CD4-positive, alpha-beta memory T cell (primary cell): ENCODE measurements at regions not wholly inside any gene's neighbourhood (a gene's known extent, or its start where the extent isn't known, plus 50 kb on each side); places are given as distances from the start of the nearest gene placed in this dataset.

Experiments used
- CTCF ChIA-PET: fragments of 350-600 bp; sonication (Branson Sonifier 250); formaldehyde crosslinking; loops from one replicate; lab custom pipeline; 2021; ENCODE audit warnings: inconsistent platforms; ENCODE audit not compliant: partially characterized antibody; lab: Charles Lee
- POLR2A ChIA-PET: fragments of 350-600 bp; sonication (Branson Sonifier 250); formaldehyde crosslinking; loops from one replicate; lab custom pipeline; 2021; ENCODE audit not compliant: partially characterized antibody; lab: Charles Lee
- DNase-seq, 5 donors: peaks; one replicate each; pipeline versions ENCODE4 v3.0.0 to v3.0.0-alpha.2; 2020 to 2022; ENCODE audit warnings: mixed read lengths in 1 of 5
- H3K27ac ChIP-seq: one replicate; pipeline ENCODE4 v1.7.0; 2013; ENCODE audit warnings: low read depth, low read length
- H3K27me3 ChIP-seq: 2 replicates; pipeline ENCODE4 v1.7.0; 2013; ENCODE audit warnings: mild to moderate bottlenecking, low read length, moderate library complexity; ENCODE audit not compliant: insufficient read depth
- H3K36me3 ChIP-seq: 2 replicates; pipeline ENCODE4 v1.7.0; 2013; ENCODE audit warnings: mild to moderate bottlenecking, low read length, moderate library complexity; ENCODE audit not compliant: insufficient read depth
- H3K4me1 ChIP-seq: 2 replicates; pipeline ENCODE4 v1.7.0; 2013; ENCODE audit warnings: mild to moderate bottlenecking, low read length, moderate library complexity; ENCODE audit not compliant: insufficient read depth
- H3K4me3 ChIP-seq, 2 donors: one replicate each; pipeline ENCODE4 v1.7.0; 2013; ENCODE audit warnings: low read length in 2 of 2, mild to moderate bottlenecking in 1 of 2
- H3K9me3 ChIP-seq, 2 donors: one replicate each; pipeline ENCODE4 v1.7.0; 2013; ENCODE audit warnings: low read length in 2 of 2, control low read depth in 1 of 2; ENCODE audit not compliant: control insufficient read depth in 1 of 2
- H3K27ac Mint-ChIP-seq, 7 donors: one replicate each; pipeline ENCODE4 v1.8.0; 2020 to 2021; ENCODE audit warnings: mixed read lengths in 7 of 7, mild to moderate bottlenecking in 6 of 7, inconsistent platforms in 3 of 7, moderate library complexity in 3 of 7
- H3K27me3 Mint-ChIP-seq, 2 donors: one replicate each; pipeline ENCODE4 v1.8.0; 2020 to 2021; ENCODE audit warnings: mixed read lengths in 2 of 2
- H3K36me3 Mint-ChIP-seq, 2 donors: one replicate each; pipeline ENCODE4 v1.8.0; 2020 to 2021; ENCODE audit warnings: mixed read lengths in 2 of 2, inconsistent platforms in 1 of 2, mild to moderate bottlenecking in 1 of 2
- H3K4me1 Mint-ChIP-seq, 4 donors: one replicate each; pipeline ENCODE4 v1.8.0; 2020 to 2021; ENCODE audit warnings: mixed read lengths in 4 of 4, mild to moderate bottlenecking in 1 of 4
- H3K4me3 Mint-ChIP-seq, 8 donors: one replicate each; pipeline ENCODE4 v1.8.0; 2020 to 2021; ENCODE audit warnings: mixed read lengths in 8 of 8, mild to moderate bottlenecking in 7 of 8, moderate library complexity in 6 of 8, inconsistent platforms in 3 of 8
- H3K9me3 Mint-ChIP-seq, 8 donors: one replicate each; pipeline ENCODE4 v1.8.0; 2020 to 2021; ENCODE audit warnings: mixed read lengths in 8 of 8, mild to moderate bottlenecking in 5 of 8, inconsistent platforms in 3 of 8, moderate library complexity in 1 of 8
- intact Hi-C: fragments of 100-400 bp; cut with micrococcal nuclease; formaldehyde crosslinking; loops from one replicate; pipeline ENCODE4 v1.15.1; 2023

DNA sequence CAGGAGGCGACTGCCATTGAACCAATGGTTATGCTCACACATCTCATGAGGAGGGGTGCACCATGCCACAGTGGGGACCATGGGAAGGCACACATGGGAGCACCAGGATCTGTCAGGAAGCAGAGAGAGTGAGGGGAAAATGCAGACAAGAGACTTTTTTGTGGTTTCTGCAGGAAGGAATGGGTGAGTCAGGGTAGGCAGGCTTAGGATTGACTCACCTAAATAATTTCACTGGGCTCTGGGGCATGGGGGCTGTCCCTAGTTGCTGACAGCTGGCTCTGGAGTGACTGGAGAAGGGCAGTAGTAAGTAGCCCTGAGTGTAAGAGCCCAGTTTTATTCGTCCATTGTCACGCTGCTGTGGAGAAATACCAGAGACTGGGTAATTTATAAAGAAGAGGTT lies 202.4 kb downstream of the AXIN2 start:
- Histone ChIP-seq H3K36me3 (no peaks in the 10 kb centered on the region), H3K4me1 (no peaks in the 10 kb centered on the region), H3K27me3 (no peaks in the 10 kb centered on the region), H3K27ac (no peak overlapping the region), H3K9me3 (no peaks in the 10 kb centered on the region), H3K4me3 (no peak overlapping the region)
- CTCF ChIA-PET, result no interaction called here
- POLR2A ChIA-PET, result no interaction called here
- Mint-ChIP-seq H3K27ac (no peak overlapping the region), H3K9me3 (peaks cover 0 to 3% (median 0%) of the 10 kb centered on the region in 8 donors), H3K4me3 (no peak overlapping the region), H3K36me3 (no peaks in the 10 kb centered on the region), H3K4me1 (peaks cover 0 to 4% (median under 1%) of the 10 kb centered on the region in 4 donors), H3K27me3 (peaks cover 0 to 5% of the 10 kb centered on the region in 2 donors)
- intact Hi-C loops, result no loop called here
- DNase-seq, result no peak

DNA sequence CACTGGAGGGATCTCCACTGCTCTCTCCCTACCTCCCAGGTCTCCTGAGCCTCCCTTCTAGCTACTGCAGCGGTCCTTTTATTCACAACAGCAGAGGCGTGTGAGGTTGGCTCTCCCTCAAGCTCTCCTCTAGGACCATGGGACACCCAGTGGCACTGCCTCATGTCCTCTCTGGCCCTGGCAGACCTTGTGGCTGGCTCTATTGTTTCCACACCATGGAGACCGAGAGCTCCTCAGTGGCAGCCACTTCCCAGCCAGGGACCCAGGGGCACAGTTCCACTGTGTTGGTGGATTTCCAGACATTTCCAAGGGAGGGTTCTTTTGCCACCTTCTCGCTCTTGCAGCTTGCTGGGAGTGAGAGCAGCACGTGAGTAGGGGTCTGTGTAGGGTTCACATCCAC lies 204.9 kb downstream of the AXIN2 start:
- POLR2A ChIA-PET, result no interaction called here
- Mint-ChIP-seq H3K9me3 (peaks cover 0 to 3% (median 0%) of the 10 kb centered on the region in 8 donors), H3K4me3 (no peak overlapping the region), H3K4me1 (peaks cover 0 to 4% (median under 1%) of the 10 kb centered on the region in 4 donors), H3K27me3 (peaks cover 0 to 6% of the 10 kb centered on the region in 2 donors), H3K27ac (no peak overlapping the region), H3K36me3 (no peaks in the 10 kb centered on the region)
- Histone ChIP-seq H3K27me3 (no peaks in the 10 kb centered on the region), H3K9me3 (no peaks in the 10 kb centered on the region), H3K4me3 (no peak overlapping the region), H3K27ac (no peak overlapping the region), H3K36me3 (no peaks in the 10 kb centered on the region), H3K4me1 (no peaks in the 10 kb centered on the region)
- CTCF ChIA-PET, result no interaction called here
- intact Hi-C loops, result no loop called here
- no peak for DNase-seq

DNA sequence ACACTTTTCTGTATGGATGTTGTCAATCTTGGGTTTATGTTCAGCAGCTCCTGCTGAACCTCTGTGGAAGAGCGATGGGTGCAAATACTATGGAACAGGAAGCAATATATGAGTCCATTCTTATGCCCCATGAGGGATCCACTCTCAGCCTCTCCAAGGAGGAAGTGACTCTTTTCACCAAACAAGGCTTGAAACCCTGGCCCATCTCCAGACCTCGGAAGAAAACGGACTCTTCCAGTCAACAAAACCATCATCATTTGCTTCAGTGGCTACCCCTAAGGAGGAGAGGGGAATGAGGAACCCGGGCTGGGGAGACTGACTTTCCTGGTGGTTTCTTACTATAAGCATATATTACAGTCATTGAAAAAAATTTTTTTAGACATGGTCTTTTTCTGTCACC lies 206.2 kb downstream of the AXIN2 start:
- Histone ChIP-seq H3K4me3 (no peak overlapping the region), H3K9me3 (no peaks in the 10 kb centered on the region), H3K36me3 (no peaks in the 10 kb centered on the region), H3K4me1 (no peaks in the 10 kb centered on the region), H3K27me3 (no peaks in the 10 kb centered on the region), H3K27ac (no peak overlapping the region)
- no peak for DNase-seq
- peaks cover 0 to 4% (median 0%) of the 10 kb centered on the region in 8 donors for H3K9me3 Mint-ChIP-seq
- POLR2A ChIA-PET, result no interaction called here
- peaks cover 0 to 4% (median under 1%) of the 10 kb centered on the region in 4 donors for H3K4me1 Mint-ChIP-seq
- no peaks in the 10 kb centered on the region for H3K36me3 Mint-ChIP-seq
- intact Hi-C loops, result no loop called here
- CTCF ChIA-PET, result no interaction called here
- H3K27me3 Mint-ChIP-seq, result peaks cover 0 to 6% of the 10 kb centered on the region in 2 donors
- H3K27ac Mint-ChIP-seq, result no peak overlapping the region
- H3K4me3 Mint-ChIP-seq, result no peak overlapping the region

DNA sequence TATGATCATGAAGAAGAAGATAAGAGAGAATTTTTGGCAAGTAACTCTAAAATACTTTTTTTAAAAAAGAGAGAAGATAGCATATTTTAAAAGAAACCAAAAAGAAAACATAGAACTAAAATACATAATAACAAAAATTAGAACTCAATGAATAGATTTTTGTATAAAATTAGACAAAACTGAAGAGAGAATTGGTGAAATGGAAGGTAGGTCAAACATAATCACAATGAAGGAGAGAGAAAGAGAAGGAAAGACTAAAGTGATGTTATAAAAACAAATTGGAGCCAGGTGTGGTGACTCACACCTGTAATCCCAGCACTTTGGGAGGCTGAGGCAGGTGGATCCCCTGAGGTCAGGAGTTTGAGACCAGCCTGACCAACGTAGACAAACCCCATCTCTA lies 211.5 kb downstream of the AXIN2 start:
- no peak for DNase-seq
- H3K27me3 Mint-ChIP-seq, result peaks cover 11% of the 10 kb centered on the region in 2 donors
- H3K9me3 Mint-ChIP-seq, result peaks cover 0 to 10% (median 5%) of the 10 kb centered on the region in 8 donors
- Histone ChIP-seq H3K36me3 (no peaks in the 10 kb centered on the region), H3K4me1 (no peaks in the 10 kb centered on the region), H3K9me3 (no peaks in the 10 kb centered on the region), H3K4me3 (no peak overlapping the region), H3K27ac (no peak overlapping the region), H3K27me3 (no peaks in the 10 kb centered on the region)
- ChIA-PET POLR2A (no interaction called here), CTCF (no interaction called here)
- H3K36me3 Mint-ChIP-seq, result no peaks in the 10 kb centered on the region
- H3K27ac Mint-ChIP-seq, result no peak overlapping the region
- H3K4me1 Mint-ChIP-seq, result peaks cover 0 to 3% (median 1%) of the 10 kb centered on the region in 4 donors
- H3K4me3 Mint-ChIP-seq, result no peak overlapping the region
- intact Hi-C loops, result no loop called here

DNA sequence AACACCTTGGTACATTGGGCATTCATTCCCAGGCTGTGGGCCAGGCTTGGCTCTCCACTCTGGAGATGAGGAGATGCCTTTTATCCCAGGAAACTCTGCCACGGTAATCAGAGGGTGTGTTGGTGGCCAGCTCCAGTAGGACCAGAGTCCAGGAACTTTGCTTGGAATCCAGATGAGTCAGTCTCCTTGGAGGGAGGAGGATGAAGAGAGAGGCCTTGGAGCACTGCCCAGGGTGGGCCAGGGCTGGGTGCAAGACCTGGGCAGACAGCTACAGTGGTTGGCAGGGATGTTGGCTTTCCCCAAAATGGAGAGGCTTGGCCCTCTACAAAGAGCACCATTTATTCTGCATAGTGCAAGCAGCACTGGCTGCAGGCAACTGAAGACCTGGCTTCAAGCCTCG lies 209.0 kb downstream of the RGS9 start:
- Histone ChIP-seq H3K4me1 (no peaks in the 10 kb centered on the region), H3K27me3 (no peaks in the 10 kb centered on the region), H3K27ac (no peak overlapping the region), H3K4me3 (no peak overlapping the region), H3K36me3 (no peaks in the 10 kb centered on the region), H3K9me3 (no peaks in the 10 kb centered on the region)
- intact Hi-C loops, result no loop called here
- CTCF ChIA-PET, result no interaction called here
- POLR2A ChIA-PET, result no interaction called here
- DNase-seq, result no peak
- peaks cover 15 to 16% of the 10 kb centered on the region in 2 donors for H3K27me3 Mint-ChIP-seq
- peaks cover 0 to 3% (median 1%) of the 10 kb centered on the region in 4 donors for H3K4me1 Mint-ChIP-seq
- H3K36me3 Mint-ChIP-seq, result no peaks in the 10 kb centered on the region
- H3K27ac Mint-ChIP-seq, result no peak overlapping the region
- H3K4me3 Mint-ChIP-seq, result no peak overlapping the region
- H3K9me3 Mint-ChIP-seq, result peaks cover 0 to 10% (median 5%) of the 10 kb centered on the region in 8 donors

DNA sequence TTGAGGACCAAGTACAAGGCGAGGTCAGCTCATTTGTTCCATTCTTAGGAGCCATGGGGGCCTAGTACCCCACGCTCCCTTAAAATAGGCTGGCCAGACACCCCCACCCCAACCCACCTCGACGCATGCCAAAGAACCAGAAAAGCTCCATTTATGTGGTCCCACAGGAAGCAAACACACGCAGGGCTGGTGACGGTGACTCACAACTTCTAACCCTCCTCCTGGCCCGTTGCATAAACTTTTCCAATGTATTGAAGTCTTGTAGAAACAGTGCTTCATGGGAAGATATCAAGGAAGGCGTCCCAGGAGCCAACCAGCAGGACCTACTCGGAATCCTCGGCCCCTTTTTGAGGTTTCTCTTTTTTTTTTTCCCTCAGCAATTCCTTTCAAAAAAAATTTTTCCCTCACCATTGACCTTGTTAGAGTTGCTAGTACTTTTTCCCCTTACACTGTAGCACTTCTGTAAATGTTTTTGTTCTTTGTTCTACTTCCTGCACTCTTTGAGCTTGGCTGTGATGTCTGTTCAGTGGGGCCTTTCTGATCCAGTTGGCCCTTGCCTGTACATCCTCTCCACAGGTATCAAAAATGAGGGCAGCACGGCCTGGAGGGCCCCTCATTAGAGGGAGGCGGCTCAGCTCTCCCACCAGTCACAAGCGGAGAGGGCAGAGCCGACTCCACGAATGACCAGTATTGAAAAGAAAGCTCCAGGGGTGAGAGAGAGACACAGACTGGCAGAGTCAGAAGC lies 208.3 kb downstream of the RGS9 start:
- Mint-ChIP-seq H3K4me3 (no peak overlapping the region), H3K4me1 (peaks cover 0 to 3% (median 1%) of the 10 kb centered on the region in 4 donors), H3K27me3 (peaks cover 15 to 20% of the 10 kb centered on the region in 2 donors), H3K27ac (no peak overlapping the region), H3K9me3 (peaks cover 0 to 17% (median 6%) of the 10 kb centered on the region in 8 donors), H3K36me3 (no peaks in the 10 kb centered on the region)
- no peaks in the 10 kb centered on the region for H3K4me1 ChIP-seq
- no peak for DNase-seq
- no peaks in the 10 kb centered on the region for H3K9me3 ChIP-seq
- H3K27ac ChIP-seq, result no peak overlapping the region
- H3K27me3 ChIP-seq, result no peaks in the 10 kb centered on the region
- H3K36me3 ChIP-seq, result no peaks in the 10 kb centered on the region
- H3K4me3 ChIP-seq, result no peak overlapping the region
- POLR2A ChIA-PET, result no interaction called here
- intact Hi-C loops, result no loop called here
- CTCF ChIA-PET, result no interaction called here

DNA sequence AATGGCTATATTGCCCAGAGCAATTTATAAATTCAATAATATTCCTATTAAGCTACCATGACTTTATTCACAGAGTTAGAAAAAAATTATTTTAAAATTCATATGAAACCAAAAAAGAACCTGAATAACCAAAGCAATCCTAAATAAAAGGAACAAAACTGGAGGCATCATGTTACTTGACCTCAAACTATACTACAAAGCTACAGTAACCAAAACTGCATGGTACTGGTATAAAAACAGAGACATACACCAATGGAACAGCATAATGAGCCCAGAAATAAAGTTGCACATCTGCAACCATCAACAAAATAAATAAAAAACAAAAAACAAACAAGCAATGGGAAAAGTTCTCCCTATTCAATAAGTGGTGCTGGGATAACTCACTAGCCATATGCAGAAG lies 203.2 kb downstream of the RGS9 start:
- Mint-ChIP-seq H3K9me3 (peaks cover 3 to 36% (median 18%) of the 10 kb centered on the region in 8 donors), H3K27ac (no peak overlapping the region), H3K36me3 (peaks cover 0 to 2% of the 10 kb centered on the region in 2 donors), H3K4me1 (peaks cover 0 to 3% (median 0%) of the 10 kb centered on the region in 4 donors), H3K27me3 (peaks cover 15 to 24% of the 10 kb centered on the region in 2 donors), H3K4me3 (no peak overlapping the region)
- intact Hi-C loops, result no loop called here
- H3K27ac ChIP-seq, result no peak overlapping the region
- no peak overlapping the region for H3K4me3 ChIP-seq
- no peaks in the 10 kb centered on the region for H3K4me1 ChIP-seq
- ChIA-PET CTCF (no interaction called here), POLR2A (no interaction called here)
- DNase-seq, result no peak
- H3K9me3 ChIP-seq, result no peaks in the 10 kb centered on the region
- no peaks in the 10 kb centered on the region for H3K27me3 ChIP-seq
- no peaks in the 10 kb centered on the region for H3K36me3 ChIP-seq
